ENCODE measurements at regions not wholly inside any gene's neighbourhood (a gene's known extent, or its start where the extent isn't known, plus 50 kb on each side); places are given as distances from the start of the nearest gene placed in this dataset.

DNA sequence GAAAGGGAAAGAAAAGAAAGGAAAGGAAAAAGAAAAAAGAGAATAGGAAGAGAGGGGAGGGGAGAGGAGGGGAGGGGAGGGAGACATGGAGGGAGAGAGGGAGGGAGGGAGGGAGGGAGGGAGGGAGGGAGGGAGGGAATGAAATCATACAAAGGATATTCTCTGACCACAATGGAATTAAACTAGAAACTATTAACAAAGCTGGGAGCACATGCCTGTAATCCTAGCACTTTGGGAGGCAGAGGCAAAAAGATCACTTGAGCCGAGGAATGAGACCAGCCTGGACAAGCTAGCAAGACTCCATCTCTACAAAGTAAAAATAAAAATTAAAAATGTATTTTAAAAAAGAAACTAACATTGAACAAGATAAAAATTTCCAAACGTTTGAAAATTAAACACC, 62.8 kb downstream of the ILRUN start:
- no peak overlapping the region for H3K4me3 ChIP-seq (ENCODE audit: insufficient read depth, low read depth, low read length)
- no peak overlapping the region for H3K27ac ChIP-seq (ENCODE audit: low read depth, low read length)
- Mint-ChIP-seq H3K36me3 (ENCODE audit: low read depth, unreplicated experiment) (peaks cover 2% of the 10 kb centered on the region), H3K9me3 (ENCODE audit: unreplicated experiment) (no peaks in the 10 kb centered on the region), H3K27me3 (ENCODE audit: low read depth, unreplicated experiment) (no peaks in the 10 kb centered on the region), H3K4me3 (ENCODE audit: unreplicated experiment) (no peak overlapping the region), H3K27ac (ENCODE audit: unreplicated experiment) (no peak overlapping the region), H3K4me1 (ENCODE audit: low read depth, unreplicated experiment) (peaks cover 18% of the 10 kb centered on the region)
- TF ChIP-seq, protein P1, sequence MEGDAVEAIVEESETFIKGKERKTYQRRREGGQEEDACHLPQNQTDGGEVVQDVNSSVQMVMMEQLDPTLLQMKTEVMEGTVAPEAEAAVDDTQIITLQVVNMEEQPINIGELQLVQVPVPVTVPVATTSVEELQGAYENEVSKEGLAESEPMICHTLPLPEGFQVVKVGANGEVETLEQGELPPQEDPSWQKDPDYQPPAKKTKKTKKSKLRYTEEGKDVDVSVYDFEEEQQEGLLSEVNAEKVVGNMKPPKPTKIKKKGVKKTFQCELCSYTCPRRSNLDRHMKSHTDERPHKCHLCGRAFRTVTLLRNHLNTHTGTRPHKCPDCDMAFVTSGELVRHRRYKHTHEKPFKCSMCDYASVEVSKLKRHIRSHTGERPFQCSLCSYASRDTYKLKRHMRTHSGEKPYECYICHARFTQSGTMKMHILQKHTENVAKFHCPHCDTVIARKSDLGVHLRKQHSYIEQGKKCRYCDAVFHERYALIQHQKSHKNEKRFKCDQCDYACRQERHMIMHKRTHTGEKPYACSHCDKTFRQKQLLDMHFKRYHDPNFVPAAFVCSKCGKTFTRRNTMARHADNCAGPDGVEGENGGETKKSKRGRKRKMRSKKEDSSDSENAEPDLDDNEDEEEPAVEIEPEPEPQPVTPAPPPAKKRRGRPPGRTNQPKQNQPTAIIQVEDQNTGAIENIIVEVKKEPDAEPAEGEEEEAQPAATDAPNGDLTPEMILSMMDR (IDR thresholded peaks at IDR 0.05; ENCODE audit: insufficient read depth, low read depth, low read length) = no peak
- TF ChIP-seq EZH2 (IDR thresholded peaks at IDR 0.05; ENCODE audit: insufficient read depth, low read length) = no peak
- H3K4me1 ChIP-seq (ENCODE audit: insufficient read depth, low read length) = peaks cover 8% of the 10 kb centered on the region
- no peaks in the 10 kb centered on the region for H3K36me3 ChIP-seq (ENCODE audit: insufficient read depth, low read length)
- H3K27me3 ChIP-seq (ENCODE audit: insufficient read depth, low read length) = no peaks in the 10 kb centered on the region
- DNase-seq (ENCODE audit: low read depth) (no peak), FAIRE-seq (no peak)
- no peak overlapping the region for H2AFZ ChIP-seq (ENCODE audit: low read depth, low read length)
- no peak overlapping the region for H3K4me2 ChIP-seq (ENCODE audit: low read length)
- no peak overlapping the region for H3K9ac ChIP-seq (ENCODE audit: low read length)
- no peaks in the 10 kb centered on the region for H4K20me1 ChIP-seq (ENCODE audit: insufficient read depth, low read length)
- no peaks in the 10 kb centered on the region for H3K9me3 ChIP-seq (ENCODE audit: insufficient read depth, low read depth, low read length)
- no peaks in the 10 kb centered on the region for H3K79me2 ChIP-seq (ENCODE audit: insufficient read depth, low read length)

- no peak for FAIRE-seq
- no peak overlapping the region for H3K27ac Mint-ChIP-seq (ENCODE audit: unreplicated experiment)
Measured at GRCh38 chr6:34633256-34633655, 63.3 kb downstream of the ILRUN start.

GRCh38 chr6:34630040-34630439, 66.5 kb downstream of the ILRUN start:
- Histone ChIP-seq H3K4me2 (ENCODE audit: low read length) (peak overlapping the region; percentile 40), H3K79me2 (ENCODE audit: insufficient read depth, low read length) (no peaks in the 10 kb centered on the region), H3K9ac (ENCODE audit: low read length) (peak overlapping the region; percentile 62), H3K27me3 (ENCODE audit: insufficient read depth, low read length) (no peaks in the 10 kb centered on the region), H3K27ac (ENCODE audit: low read depth, low read length) (peak overlapping the region; percentile 90), H2AFZ (ENCODE audit: low read depth, low read length) (peak overlapping the region; percentile 43), H3K9me3 (ENCODE audit: insufficient read depth, low read depth, low read length) (no peaks in the 10 kb centered on the region), H4K20me1 (ENCODE audit: insufficient read depth, low read length) (no peaks in the 10 kb centered on the region), H3K36me3 (ENCODE audit: insufficient read depth, low read length) (peaks cover 4% of the 10 kb centered on the region), H3K4me1 (ENCODE audit: insufficient read depth, low read length) (peaks cover 8% of the 10 kb centered on the region), H3K4me3 (ENCODE audit: insufficient read depth, low read depth, low read length) (no peak overlapping the region)
- DNase-seq (ENCODE audit: low read depth) (peak; percentile 96), FAIRE-seq (peak; percentile 55)
- Mint-ChIP-seq H3K27ac (ENCODE audit: unreplicated experiment) (peak overlapping the region; percentile 93), H3K27me3 (ENCODE audit: low read depth, unreplicated experiment) (no peaks in the 10 kb centered on the region), H3K4me3 (ENCODE audit: unreplicated experiment) (peak overlapping the region; percentile 1), H3K9me3 (ENCODE audit: unreplicated experiment) (no peaks in the 10 kb centered on the region), H3K4me1 (ENCODE audit: low read depth, unreplicated experiment) (peaks cover 18% of the 10 kb centered on the region), H3K36me3 (ENCODE audit: low read depth, unreplicated experiment) (peaks cover 3% of the 10 kb centered on the region)
- TF ChIP-seq, protein P1 (IDR thresholded peaks at IDR 0.05; ENCODE audit: insufficient read depth, low read depth, low read length) = no peak
- no peak for TF ChIP-seq EZH2 (IDR thresholded peaks at IDR 0.05; ENCODE audit: insufficient read depth, low read length)

More at GRCh38 chr6:34633256-34633655, 63.3 kb downstream of the ILRUN start:
- H3K4me2 ChIP-seq (ENCODE audit: low read length) = no peak overlapping the region
- peaks cover 2% of the 10 kb centered on the region for H3K36me3 Mint-ChIP-seq (ENCODE audit: low read depth, unreplicated experiment)
- H3K9me3 Mint-ChIP-seq (ENCODE audit: unreplicated experiment) = no peaks in the 10 kb centered on the region
- no peaks in the 10 kb centered on the region for H3K9me3 ChIP-seq (ENCODE audit: insufficient read depth, low read depth, low read length)
- TF ChIP-seq, protein P1 (IDR thresholded peaks at IDR 0.05; ENCODE audit: insufficient read depth, low read depth, low read length) = no peak
- no peak for TF ChIP-seq EZH2 (IDR thresholded peaks at IDR 0.05; ENCODE audit: insufficient read depth, low read length)
- H2AFZ ChIP-seq (ENCODE audit: low read depth, low read length) = no peak overlapping the region
- no peak overlapping the region for H3K9ac ChIP-seq (ENCODE audit: low read length)
- H4K20me1 ChIP-seq (ENCODE audit: insufficient read depth, low read length) = no peaks in the 10 kb centered on the region
- H3K4me3 Mint-ChIP-seq (ENCODE audit: unreplicated experiment) = peak overlapping the region; percentile 18
- H3K27me3 ChIP-seq (ENCODE audit: insufficient read depth, low read length) = no peaks in the 10 kb centered on the region
- no peaks in the 10 kb centered on the region for H3K79me2 ChIP-seq (ENCODE audit: insufficient read depth, low read length)
- peaks cover 18% of the 10 kb centered on the region for H3K4me1 Mint-ChIP-seq (ENCODE audit: low read depth, unreplicated experiment)
- no peaks in the 10 kb centered on the region for H3K27me3 Mint-ChIP-seq (ENCODE audit: low read depth, unreplicated experiment)
- H3K4me1 ChIP-seq (ENCODE audit: insufficient read depth, low read length) = peaks cover 8% of the 10 kb centered on the region
- no peak overlapping the region for H3K27ac ChIP-seq (ENCODE audit: low read depth, low read length)
- H3K4me3 ChIP-seq (ENCODE audit: insufficient read depth, low read depth, low read length) = no peak overlapping the region
- H3K36me3 ChIP-seq (ENCODE audit: insufficient read depth, low read length) = no peaks in the 10 kb centered on the region
- no peak for DNase-seq (ENCODE audit: low read depth)

Measured in astrocyte (in vitro differentiated cells and primary cell).